ENCODE measurements at regions not wholly inside any gene's neighbourhood (a gene's known extent, or its start where the extent isn't known, plus 50 kb on each side); places are given as distances from the start of the nearest gene placed in this dataset.

DNA sequence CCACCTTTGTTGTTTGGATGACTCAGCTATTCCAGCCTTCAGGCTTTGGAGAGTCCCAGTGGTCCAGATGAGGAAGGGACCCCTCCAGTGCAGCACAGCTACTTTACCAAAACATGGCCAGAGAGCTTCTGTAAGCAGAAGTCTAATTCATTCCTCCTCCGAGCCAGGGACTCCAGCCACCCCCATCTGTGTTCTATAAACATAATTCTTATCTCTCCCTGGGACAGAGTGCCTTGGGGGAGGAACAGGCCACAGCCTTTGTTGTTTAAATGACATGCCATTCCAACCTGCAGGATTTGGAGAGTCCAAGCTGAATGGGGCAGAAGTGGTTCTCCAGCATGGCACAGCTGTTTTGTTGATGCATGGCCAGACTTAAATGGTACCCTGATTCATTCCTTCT lies 994.0 kb downstream of the TRHDE start:
- no peaks in the 10 kb centered on the region for H3F3A ChIP-seq (ENCODE audit: control insufficient read depth, insufficient read depth)
- H3K4me2 ChIP-seq (ENCODE audit: low read length) = no peak overlapping the region
- no peaks in the 10 kb centered on the region for H3K4me1 ChIP-seq (ENCODE audit: control insufficient read depth, low read length)
- H3K36me3 ChIP-seq (ENCODE audit: control insufficient read depth, low read length) = no peaks in the 10 kb centered on the region
- H3K9me2 ChIP-seq (replicated peaks; ENCODE audit: control insufficient read depth, low read length) = no peaks in the 10 kb centered on the region
- H3K27me3 ChIP-seq (ENCODE audit: control insufficient read depth, low read length) = no peaks in the 10 kb centered on the region
- TF ChIP-seq, protein P1, sequence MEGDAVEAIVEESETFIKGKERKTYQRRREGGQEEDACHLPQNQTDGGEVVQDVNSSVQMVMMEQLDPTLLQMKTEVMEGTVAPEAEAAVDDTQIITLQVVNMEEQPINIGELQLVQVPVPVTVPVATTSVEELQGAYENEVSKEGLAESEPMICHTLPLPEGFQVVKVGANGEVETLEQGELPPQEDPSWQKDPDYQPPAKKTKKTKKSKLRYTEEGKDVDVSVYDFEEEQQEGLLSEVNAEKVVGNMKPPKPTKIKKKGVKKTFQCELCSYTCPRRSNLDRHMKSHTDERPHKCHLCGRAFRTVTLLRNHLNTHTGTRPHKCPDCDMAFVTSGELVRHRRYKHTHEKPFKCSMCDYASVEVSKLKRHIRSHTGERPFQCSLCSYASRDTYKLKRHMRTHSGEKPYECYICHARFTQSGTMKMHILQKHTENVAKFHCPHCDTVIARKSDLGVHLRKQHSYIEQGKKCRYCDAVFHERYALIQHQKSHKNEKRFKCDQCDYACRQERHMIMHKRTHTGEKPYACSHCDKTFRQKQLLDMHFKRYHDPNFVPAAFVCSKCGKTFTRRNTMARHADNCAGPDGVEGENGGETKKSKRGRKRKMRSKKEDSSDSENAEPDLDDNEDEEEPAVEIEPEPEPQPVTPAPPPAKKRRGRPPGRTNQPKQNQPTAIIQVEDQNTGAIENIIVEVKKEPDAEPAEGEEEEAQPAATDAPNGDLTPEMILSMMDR (IDR thresholded peaks at IDR 0.05; ENCODE audit: low read depth, low read length, poor library complexity, severe bottlenecking) = no peak
- no peak for TF ChIP-seq EZH2phosphoT487 (IDR thresholded peaks at IDR 0.05; ENCODE audit: borderline replicate concordance, low read length)
- H3K9me3 ChIP-seq (ENCODE audit: control insufficient read depth, insufficient read depth, low read length) = no peaks in the 10 kb centered on the region
- H4K20me1 ChIP-seq (ENCODE audit: control insufficient read depth, insufficient read depth, low read depth, low read length) = no peaks in the 10 kb centered on the region
- no peak overlapping the region for H3K27ac ChIP-seq (ENCODE audit: low read depth, low read length)
- H3K79me2 ChIP-seq (ENCODE audit: control insufficient read depth, low read length) = no peaks in the 10 kb centered on the region
- H3K4me3 ChIP-seq (ENCODE audit: low read length) = no peak overlapping the region

DNA sequence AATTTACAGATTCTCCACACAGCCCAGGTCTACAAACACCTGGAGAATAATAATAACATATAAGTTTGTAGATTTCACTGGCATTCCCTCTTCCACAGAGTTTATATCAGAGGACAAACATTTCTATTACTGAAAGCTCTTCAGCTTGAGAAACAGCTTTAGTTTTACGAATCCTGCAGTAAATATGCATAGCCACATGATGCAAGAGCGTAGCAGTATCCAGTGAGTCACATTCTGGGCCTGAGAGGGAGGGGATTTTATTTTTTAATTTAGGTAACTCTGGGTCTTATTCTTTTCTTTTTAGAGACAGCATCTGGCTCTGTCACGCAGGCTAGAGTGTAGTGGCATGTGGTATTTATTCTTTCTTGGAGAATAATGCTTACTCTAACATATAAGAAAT lies 1002.8 kb downstream of the TRHDE start:
- Histone ChIP-seq H3K9me2 (replicated peaks; ENCODE audit: control insufficient read depth, low read length) (no peaks in the 10 kb centered on the region), H3F3A (ENCODE audit: control insufficient read depth, insufficient read depth) (no peaks in the 10 kb centered on the region), H3K4me2 (ENCODE audit: low read length) (no peak overlapping the region), H3K27ac (ENCODE audit: low read depth, low read length) (no peak overlapping the region), H3K4me1 (ENCODE audit: control insufficient read depth, low read length) (no peaks in the 10 kb centered on the region), H3K27me3 (ENCODE audit: control insufficient read depth, low read length) (no peaks in the 10 kb centered on the region), H3K4me3 (ENCODE audit: low read length) (no peak overlapping the region), H3K79me2 (ENCODE audit: control insufficient read depth, low read length) (no peaks in the 10 kb centered on the region), H3K9me3 (ENCODE audit: control insufficient read depth, insufficient read depth, low read length) (no peaks in the 10 kb centered on the region), H3K36me3 (ENCODE audit: control insufficient read depth, low read length) (no peaks in the 10 kb centered on the region), H4K20me1 (ENCODE audit: control insufficient read depth, insufficient read depth, low read depth, low read length) (no peaks in the 10 kb centered on the region)
- no peak for TF ChIP-seq EZH2phosphoT487 (IDR thresholded peaks at IDR 0.05; ENCODE audit: borderline replicate concordance, low read length)
- TF ChIP-seq, protein P1 (IDR thresholded peaks at IDR 0.05; ENCODE audit: low read depth, low read length, poor library complexity, severe bottlenecking) = no peak

DNA sequence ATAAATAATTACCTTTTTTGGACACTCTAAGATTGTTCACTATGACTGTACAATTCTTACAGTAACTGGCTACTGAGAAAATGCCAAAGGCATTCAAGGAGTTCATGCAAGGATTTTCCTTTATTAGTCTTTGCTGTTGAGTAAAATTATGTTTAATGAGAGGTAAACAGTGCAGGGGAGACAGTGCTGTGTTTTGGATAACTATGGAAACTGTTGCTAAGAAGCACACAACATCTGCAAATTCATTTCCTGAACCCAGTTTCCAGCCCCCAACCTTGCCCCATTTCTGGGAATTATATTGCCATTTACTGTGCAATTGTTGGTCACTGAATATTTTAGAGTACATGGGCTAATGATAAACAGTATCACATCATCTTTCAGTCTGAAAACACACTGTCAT lies 1005.8 kb downstream of the TRHDE start:
- no peak for TF ChIP-seq EZH2phosphoT487 (IDR thresholded peaks at IDR 0.05; ENCODE audit: borderline replicate concordance, low read length)
- TF ChIP-seq, protein P1 (IDR thresholded peaks at IDR 0.05; ENCODE audit: low read depth, low read length, poor library complexity, severe bottlenecking) = no peak

DNA sequence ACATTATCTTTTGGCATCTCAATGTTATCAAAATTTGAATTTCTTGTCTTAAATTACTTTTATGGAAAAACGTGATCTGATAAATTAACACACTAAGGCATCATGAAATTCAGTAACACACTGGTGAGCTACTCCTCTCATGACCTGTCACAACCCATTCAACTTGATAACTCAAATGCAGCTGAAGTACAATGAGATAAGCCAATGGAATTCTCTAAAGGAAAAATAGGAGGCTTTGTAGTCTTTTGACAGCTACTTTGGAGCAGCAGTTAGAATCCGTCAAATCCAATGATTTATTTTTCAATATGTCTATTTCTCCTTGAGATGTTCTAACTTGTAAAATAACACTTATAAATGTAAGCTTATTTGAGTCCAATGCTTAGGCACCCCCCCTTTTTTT lies 1029.4 kb downstream of the TRHDE start:
- H3K9me3 ChIP-seq (ENCODE audit: control insufficient read depth, insufficient read depth, low read length) = no peaks in the 10 kb centered on the region
- H3K27ac ChIP-seq (ENCODE audit: low read depth, low read length) = no peak overlapping the region
- H4K20me1 ChIP-seq (ENCODE audit: control insufficient read depth, insufficient read depth, low read depth, low read length) = no peaks in the 10 kb centered on the region
- H3K9me2 ChIP-seq (replicated peaks; ENCODE audit: control insufficient read depth, low read length) = no peaks in the 10 kb centered on the region
- H3K27me3 ChIP-seq (ENCODE audit: control insufficient read depth, low read length) = no peaks in the 10 kb centered on the region
- H3K4me2 ChIP-seq (ENCODE audit: low read length) = no peak overlapping the region
- no peak overlapping the region for H3K4me3 ChIP-seq (ENCODE audit: low read length)
- TF ChIP-seq EZH2phosphoT487 (IDR thresholded peaks at IDR 0.05; ENCODE audit: borderline replicate concordance, low read length) = no peak
- TF ChIP-seq, protein P1 (IDR thresholded peaks at IDR 0.05; ENCODE audit: low read depth, low read length, poor library complexity, severe bottlenecking) = no peak
- H3F3A ChIP-seq (ENCODE audit: control insufficient read depth, insufficient read depth) = no peaks in the 10 kb centered on the region
- no peaks in the 10 kb centered on the region for H3K4me1 ChIP-seq (ENCODE audit: control insufficient read depth, low read length)
- no peaks in the 10 kb centered on the region for H3K79me2 ChIP-seq (ENCODE audit: control insufficient read depth, low read length)
- no peaks in the 10 kb centered on the region for H3K36me3 ChIP-seq (ENCODE audit: control insufficient read depth, low read length)

More for the DNA sequence above, 1005.8 kb downstream of the TRHDE start:
- no peaks in the 10 kb centered on the region for H3K27me3 ChIP-seq (ENCODE audit: control insufficient read depth, low read length)
- H3K9me2 ChIP-seq (replicated peaks; ENCODE audit: control insufficient read depth, low read length) = no peaks in the 10 kb centered on the region
- H4K20me1 ChIP-seq (ENCODE audit: control insufficient read depth, insufficient read depth, low read depth, low read length) = no peaks in the 10 kb centered on the region
- H3K4me2 ChIP-seq (ENCODE audit: low read length) = no peak overlapping the region
- H3K36me3 ChIP-seq (ENCODE audit: control insufficient read depth, low read length) = no peaks in the 10 kb centered on the region
- no peak overlapping the region for H3K27ac ChIP-seq (ENCODE audit: low read depth, low read length)
- H3F3A ChIP-seq (ENCODE audit: control insufficient read depth, insufficient read depth) = no peaks in the 10 kb centered on the region
- H3K4me3 ChIP-seq (ENCODE audit: low read length) = no peak overlapping the region
- H3K79me2 ChIP-seq (ENCODE audit: control insufficient read depth, low read length) = no peaks in the 10 kb centered on the region
- H3K4me1 ChIP-seq (ENCODE audit: control insufficient read depth, low read length) = no peaks in the 10 kb centered on the region
- no peaks in the 10 kb centered on the region for H3K9me3 ChIP-seq (ENCODE audit: control insufficient read depth, insufficient read depth, low read length)

Measured in DOHH2 (cell line).